Erythroblast (primary cell): ENCODE measurements at regions not wholly inside any gene's neighbourhood (a gene's known extent, or its start where the extent isn't known, plus 50 kb on each side); places are given as distances from the start of the nearest gene placed in this dataset.

Source experiments
- GATA1 ChIP-seq: IDR thresholded peaks from 2 replicates; pipeline ENCODE4 v1.6.1; 2011; ENCODE audit warnings: low read depth, mild to moderate bottlenecking, control low read depth, low read length, moderate library complexity
- POLR2A ChIP-seq: IDR thresholded peaks from 2 replicates; pipeline ENCODE4 v1.6.1; 2011; ENCODE audit warnings: mild to moderate bottlenecking, low read length

GRCh38 chr3:95994338-95994737, 820.1 kb upstream of the EPHA6 start:
- no peak for TF ChIP-seq POLR2A
- TF ChIP-seq GATA1, result no peak
